ENCODE measurements at regions not wholly inside any gene's neighbourhood (a gene's known extent, or its start where the extent isn't known, plus 50 kb on each side); places are given as distances from the start of the nearest gene placed in this dataset.

DNA sequence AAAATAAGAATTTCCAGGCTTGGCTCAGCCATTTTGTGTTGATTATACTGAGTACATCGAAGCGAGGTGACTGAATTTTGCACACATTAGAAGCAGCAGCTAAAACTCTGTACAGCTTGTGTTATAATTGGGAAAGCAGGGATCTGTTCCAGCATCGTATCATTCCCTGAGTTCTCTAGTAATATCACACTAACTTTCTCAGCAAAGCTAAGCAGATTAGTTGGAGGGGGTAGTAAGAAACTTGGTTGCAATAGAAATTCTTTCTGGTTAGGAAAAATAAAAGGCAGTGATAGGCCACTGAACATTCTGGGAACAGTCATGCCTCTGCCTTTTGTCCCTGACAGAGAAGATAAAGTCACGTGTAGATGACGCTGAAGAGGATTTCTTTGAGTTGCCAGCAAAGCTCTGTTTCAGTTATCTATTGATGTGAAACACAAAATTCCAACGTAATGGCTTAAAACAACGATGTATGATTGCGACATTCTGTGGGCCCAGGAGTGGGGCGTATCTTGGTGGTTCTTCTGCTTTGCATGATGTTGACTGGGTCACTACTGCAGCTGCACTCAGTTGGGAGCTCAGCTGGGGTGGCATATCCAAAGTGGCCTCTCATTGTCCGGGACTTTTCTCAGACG is 202.1 kb upstream of the MEX3C start:
- DNase-seq (ENCODE audit: low spot score), result no peak

DNA sequence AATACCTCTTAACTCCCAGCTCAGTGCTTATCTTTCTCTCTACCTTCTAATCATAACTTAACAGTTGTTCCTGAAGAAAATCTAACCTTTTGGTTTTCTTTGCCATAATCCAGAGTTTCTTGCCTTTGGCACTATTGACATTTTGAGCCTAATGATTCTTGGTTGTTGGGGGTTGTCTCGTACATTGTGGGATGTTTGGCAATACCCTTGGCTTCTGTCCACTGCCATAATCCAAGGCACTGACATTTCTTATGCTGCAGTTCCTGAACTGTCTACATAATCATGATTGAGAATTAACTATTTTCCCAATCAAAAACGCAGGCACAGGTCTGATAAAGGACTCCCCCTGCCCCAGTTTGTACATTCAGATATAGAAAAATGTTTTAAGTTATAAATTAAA is 203.2 kb upstream of the MEX3C start:
- DNase-seq (ENCODE audit: low spot score), result no peak

DNA sequence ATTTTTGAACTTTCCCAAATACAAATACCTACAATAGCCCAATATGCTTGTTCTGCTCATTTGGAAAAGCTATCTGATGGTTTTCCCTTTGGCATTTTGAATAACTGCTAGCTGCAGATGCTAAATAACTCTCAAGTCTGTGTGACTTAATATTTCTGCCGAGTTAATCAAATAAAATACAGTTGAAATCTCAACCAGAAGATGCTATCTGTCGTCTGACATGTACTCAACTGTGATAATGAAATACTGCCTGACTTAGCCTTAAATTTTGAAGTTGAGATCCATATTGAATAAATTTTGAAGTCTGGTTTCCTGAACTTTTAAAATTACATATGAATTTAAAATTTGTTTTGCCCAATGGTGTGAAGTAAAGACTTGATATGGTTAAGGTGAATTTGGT is 204.4 kb upstream of the MEX3C start:
- DNase-seq (ENCODE audit: low spot score), result no peak

DNA sequence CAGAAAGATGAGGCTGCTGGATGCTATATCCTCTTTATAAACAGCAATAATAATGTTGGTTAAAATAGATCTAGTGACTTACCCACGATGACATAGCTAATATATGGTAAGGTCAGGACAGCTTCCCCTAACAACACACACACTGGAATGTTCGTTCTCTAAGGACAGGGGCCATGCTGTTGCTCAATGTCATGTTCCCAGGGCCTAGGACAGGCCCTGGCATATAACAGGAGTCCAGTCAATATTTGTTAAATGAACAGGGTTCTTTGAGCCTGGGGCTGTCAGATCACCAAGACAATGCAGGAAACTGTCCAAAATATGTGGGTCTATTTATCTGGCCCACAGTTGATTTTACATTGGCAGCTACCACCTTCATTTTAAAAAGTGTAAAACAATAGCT is 207.1 kb upstream of the MEX3C start:
- no peak for DNase-seq (ENCODE audit: low spot score)

DNA sequence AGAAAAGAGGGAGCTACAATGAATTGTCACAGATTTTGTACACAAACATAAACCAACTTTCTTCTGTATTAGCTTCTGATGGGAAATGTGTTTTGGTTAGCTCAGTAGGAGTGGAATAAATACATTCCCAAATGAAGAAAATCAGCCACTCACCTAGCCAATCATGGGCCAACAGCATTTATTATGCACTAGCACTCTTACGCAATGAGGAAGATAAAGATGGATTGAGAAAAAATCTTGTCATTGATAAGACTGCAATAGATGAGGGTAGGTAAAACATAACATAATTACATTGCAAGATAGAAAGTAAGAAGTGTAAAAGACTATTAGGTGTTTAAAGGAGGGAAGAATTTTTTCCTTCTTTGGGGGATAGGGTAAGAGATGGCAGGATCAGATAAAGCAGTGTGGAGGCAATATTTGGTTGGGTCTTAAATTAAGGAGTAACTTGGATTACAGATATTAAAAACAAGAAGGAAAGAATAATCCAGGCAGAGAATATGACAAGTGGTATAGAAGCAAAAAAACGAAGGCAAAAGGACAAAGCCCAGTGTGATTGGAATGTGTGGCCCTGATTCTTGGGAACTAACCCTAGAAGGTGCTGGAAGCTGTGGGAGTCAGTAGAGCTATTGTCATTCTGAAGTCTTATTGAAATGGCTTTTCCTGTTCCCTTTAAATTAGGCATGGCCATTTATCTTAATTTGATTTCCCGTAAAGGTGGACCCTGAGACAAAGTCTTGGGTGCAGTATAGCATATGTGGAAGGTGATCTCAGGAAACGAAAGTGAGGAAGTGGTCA is 208.4 kb upstream of the MEX3C start:
- no peak for DNase-seq (ENCODE audit: low spot score)

DNA sequence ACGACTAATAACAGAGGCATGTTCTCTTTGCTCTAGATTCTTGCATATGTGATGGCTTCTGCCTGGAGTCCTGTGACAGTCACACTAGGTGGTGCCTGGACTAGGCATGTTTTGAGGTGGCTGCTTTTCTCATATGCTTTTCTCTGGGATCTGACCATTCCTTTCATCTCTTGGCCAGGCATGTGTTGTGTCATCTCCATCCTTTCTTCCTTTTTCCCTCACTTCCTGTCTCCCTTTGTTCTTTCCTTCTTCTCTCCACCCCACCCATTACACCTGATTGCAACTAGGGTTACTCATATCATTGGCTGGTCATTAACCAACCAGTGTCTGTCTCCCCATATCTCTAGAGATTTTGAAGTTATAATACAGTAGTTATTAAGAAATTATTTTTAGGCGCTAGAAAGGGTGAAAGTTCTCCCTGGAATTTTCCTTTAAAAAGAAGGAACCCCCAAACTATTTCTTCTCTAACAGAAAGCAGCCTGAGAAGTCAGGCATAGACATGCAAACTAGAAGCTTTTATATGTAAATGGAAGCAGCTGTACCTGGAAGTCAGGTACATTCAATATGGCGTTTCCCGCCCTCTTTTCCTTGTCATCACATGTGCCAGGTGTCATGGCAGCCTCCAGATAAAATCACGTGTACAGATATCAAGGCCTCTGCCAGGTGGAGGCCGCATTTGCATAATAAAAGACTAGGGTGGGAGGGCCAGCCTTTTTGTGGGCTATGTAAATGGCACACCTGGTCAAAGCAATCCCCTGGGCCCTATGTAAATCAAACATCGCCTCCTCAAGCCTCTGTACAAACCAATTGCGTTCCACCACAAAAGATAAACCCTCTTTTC is 220.4 kb upstream of the MEX3C start:
- no peak for DNase-seq (ENCODE audit: low spot score)

DNA sequence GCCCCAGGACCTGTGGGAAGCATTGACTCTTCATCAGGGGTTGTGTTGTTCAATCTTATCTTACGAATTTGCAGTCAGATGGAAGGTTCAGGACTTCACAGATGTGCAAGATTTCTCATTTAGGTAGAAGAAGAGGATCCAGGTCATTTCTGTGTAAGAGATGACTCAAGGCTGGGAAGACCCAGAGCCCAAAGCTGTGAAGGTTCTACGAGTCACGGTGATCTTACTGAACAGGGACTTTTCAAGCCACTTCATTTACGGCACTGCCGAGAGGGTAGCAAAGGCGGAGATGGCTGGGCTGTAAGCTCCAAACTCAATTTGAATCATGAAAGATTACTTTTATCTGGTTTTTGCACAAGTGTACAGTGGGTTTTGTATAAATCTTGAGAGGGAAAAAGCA is 228.0 kb upstream of the MEX3C start:
- no peak for DNase-seq (ENCODE audit: low spot score)

DNA sequence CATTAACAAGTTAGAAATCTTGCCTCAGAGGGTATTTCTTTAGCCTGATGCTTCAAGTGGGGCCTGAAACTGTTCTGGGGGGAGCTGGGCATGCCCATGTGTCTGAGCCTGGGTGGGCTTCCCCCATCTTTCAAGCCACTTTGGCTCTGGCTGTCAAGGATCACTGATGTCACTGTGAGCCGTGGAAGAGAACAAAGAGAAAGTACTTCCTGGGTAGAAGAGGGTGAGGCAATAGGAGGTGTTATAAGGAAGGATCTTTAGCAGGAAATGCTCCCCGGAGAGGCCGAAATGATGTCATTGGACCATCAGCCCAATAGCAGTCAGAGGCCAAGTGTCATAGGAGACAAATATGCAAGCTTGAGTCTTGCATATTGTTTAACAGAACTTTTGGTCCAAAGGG is 228.4 kb upstream of the MEX3C start:
- no peak for DNase-seq (ENCODE audit: low spot score)

DNA sequence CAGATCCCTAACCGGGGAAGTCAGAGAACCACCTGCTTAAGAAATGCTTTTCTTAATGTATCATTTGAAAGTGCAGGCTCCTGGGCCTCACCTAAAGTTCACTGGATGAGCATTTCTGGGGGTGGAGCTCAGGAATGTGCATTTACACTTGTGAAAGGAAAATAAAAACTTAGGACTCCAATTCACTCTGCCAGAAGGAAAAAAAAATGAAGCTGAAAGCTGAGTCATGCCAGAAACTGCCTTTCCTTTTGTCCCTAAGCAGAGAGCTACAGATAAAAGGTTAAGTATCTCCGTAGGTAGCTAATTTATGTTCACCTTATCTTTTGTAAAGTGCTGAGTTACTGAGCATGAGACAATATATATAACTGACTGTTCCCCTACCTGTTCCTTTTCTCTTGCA is 229.5 kb upstream of the MEX3C start:
- DNase-seq (ENCODE audit: low spot score), result no peak

DNA sequence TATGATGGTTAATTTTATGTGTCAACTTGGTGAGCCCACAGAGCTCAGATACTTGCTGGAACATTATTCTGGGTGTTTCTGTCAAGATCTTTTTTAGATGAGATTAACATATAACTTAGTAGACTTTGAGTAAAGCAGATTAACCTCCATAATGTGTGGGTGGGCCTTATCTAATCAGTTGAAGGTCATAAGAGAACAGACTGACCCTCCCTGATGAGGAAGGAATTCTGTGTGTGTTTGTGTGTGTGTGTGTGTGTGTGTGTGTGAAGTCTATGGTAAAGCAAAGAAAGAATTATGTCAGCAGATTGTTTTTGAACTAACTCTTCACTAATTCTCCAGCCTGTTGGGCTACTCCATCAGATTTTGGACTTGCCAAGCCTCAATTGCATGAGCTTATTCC is 232.2 kb upstream of the MEX3C start:
- DNase-seq (ENCODE audit: low spot score), result no peak

DNA sequence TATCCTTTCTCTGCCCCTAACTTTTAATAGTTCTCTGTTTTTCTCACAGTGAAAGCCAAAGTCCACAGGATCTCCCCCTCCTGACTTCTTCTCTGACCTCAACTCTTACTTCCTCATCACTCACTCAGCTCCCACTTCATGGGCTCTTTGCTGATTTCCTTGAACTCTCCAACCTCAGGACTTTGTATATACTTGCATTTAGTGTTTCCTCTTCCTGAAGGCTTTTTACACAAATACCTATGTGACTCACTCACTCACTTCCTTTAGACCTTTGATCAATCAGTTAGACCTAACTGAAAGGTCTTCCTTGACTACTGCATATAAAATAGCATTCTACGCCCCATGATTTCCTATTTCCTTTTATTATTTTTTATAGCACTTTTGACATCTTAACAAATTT is 233.1 kb upstream of the MEX3C start:
- DNase-seq (ENCODE audit: low spot score), result peak; percentile 56

DNA sequence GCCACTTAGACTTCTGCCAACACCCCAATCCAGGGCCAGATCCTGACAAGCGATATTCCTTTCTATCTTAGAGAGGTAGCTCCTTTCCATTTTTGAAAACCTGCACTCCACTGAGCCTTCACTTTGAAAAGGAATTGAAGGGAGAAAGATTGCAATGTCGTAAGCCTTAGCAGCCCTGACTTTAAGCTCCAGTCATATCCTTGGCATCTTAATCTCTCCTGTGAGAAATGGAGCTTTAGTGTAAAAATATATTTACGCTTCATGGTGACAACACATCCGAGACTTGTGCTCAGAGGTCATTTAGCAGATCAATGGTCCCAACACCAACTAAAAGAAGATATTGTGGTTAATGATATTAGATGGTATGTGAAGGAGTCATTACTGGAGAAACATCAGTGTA is 235.8 kb upstream of the MEX3C start:
- DNase-seq (ENCODE audit: low spot score), result no peak

DNA sequence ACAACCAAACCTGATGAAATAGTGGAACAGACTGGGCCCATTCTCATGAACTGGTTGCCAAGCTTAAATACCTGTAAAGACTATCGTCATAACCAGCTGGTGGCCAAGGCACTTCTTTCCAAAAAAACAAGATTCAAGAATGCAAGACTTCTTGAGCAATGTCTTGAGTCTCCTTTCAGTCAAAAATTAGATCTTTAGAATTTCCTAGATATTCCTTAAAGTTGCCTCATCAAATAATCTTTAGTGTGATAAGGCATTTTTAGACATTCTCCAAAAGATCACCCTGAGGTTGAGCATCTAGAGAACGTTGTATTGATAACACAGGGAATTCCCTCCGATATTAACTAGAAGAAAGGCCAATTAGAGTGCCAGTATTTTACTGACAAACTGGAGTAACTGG is 236.4 kb upstream of the MEX3C start:
- DNase-seq (ENCODE audit: low spot score), result no peak

DNA sequence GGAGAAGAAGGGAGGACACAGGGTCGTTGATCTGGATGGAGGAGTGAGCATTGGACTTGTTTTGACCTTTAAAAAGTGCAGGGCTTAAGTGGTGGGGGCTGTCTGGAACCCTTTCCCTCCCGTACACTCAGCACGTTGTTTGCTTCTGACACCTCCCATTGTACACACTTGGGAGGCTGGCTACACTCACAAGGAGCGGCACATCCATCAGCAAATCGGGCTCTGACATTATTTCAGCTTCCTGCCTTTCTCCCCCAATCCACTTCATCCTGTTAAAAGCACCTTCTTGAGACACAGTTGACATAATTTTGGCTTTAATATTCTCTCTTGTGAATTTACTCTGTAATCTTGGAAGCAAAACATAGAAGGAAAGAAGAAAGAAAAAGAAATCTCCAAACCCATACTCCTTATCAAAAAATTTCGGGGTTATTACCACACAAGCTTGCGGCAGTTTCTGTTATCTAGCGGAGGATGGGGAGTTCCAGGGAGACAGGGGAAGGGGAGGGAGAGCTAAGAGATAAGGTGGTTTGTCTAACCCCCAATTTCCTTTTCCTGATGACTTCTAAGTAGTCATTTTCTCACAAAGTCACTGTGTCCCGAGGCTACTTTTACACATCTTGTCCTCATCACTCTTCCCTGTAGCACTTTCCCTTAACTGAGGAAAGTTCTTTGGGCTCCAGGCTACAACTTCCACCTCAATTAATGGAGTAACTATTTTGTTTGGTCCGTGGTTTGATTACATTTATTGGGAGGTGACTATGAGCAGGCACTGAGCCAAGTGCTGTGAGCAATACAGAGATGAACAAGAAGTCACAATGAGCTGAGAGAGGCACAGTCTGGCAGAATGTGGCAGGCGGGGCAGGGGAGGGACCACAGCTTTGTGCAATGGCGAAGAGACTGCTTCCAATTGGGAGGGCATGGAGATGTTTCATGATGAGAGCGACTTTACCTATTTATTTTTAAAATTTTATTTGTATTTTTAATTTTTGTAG is 240.1 kb upstream of the MEX3C start:
- no peak for DNase-seq (ENCODE audit: low spot score)

DNA sequence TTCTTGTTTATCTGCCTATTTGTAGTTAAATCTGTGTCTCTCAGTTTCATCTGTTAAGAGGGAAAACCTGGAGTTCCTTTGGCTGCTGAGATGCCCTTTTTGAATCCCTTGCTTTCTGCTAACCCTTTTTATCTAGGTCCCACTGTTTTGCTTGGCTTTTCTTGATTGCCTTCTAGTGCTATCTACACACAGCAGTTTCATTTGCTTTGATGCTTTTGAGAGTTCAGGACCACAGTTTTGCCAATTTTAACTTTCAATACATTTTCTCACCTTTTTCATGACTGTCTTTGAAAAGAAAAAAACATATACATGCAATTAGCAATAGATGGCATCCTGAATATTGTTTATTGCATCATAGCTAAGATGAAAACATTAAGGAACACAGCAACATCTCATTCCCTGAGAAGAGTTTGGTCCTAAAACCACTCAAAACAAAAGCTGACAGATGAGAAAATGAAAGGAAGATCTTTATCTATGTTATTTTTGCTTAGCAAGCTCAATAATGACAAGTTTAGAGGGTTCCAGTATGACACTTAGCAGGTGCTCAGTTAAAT is 241.4 kb upstream of the MEX3C start:
- no peak for DNase-seq (ENCODE audit: low spot score)

DNA sequence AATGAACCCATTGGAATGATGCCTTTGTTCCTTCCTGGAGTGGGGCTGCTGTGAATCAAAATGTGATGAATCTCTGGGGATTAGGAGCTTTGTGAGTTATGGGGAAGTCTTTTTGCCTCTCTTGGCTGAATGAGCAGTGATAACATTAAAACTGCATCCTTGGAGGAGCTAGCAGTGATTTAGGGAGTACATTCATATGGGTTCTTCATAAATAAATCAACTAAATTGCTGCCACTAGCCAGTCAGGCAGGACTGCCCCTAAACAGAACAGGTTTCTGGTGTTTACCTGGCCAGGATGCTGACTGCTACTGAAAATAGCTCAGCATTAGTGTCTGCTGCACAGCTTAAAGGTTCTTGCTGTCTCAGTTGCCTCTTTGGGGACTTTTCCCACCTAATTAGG is 244.5 kb upstream of the MEX3C start:
- no peak for DNase-seq (ENCODE audit: low spot score)

DNA sequence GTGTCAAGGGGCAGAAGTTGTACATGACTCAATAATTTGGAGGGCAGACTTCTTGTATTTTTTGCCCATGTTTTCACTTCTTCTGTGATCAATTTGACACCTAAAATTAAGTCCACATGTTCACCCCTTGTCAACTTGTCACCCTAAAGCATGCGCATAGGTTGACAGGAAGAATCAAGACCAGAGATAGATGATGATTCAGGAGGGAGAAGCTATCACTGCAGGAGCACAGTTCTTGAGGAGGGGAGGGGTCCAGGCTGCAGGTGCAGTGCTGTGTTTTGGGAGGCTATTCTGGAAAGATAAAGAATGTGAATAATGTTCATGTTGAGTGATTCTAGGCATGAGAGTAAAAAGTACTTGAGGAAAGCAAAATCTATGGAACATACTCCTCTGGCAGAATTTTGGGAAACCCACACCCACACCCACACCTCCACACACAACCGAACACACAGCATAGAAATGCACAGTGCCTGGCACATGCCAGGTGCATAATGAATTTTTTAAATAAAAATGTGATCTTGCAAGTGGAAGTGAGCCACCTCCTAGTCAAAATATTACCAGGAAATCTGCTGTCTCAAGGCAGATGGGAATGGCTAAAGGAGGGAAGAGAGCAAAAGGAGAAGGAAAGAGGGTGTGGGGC is 249.2 kb upstream of the MEX3C start:
- DNase-seq (ENCODE audit: low spot score), result no peak

DNA sequence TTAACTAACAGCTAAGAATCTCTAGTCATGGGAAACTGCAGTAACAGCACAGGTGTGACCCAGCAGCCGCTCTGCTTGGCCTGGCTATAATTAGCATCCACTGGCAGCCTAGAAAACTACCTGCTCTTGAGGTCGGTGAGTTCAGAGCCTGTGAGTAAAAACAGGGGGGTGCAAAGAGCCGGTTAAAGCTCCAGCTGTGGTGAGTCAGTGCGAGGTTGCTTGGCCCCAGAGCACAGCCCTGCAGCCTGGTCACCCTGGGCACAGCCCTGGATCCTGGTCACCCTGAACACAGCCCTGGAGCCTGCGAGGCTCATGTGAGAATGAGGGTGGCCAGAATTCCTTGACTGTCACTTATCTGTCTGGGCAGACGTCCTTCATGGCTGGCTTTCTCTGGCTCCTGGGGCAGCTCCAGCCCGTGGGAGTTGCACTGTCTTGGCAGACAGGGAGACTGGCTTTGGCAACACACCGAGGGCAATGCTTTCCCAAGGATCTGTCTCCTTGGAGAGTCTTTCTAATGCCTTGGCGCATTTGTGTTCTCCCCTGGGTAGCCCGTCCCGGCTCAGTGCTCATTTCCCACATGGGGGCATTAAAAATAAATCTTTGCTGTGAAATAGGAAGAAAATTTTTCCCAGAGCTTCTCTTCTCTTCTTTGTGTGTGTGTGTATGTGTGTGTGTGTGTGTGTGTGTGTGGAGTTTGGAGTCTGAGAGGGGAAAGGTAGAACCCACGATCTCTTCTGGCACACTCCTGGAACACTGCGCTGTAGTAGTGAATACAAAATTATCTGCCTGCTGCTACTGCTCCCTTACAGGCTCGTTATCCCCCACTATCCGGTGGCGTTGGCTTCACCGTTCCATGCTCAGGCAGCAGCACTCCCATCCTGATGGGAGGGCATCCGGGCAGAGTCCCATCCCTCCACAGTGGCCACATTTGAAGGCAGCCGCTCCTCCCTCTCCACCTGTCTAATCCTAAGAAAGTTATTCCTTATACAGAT is 250.2 kb upstream of the MEX3C start:
- no peak for DNase-seq (ENCODE audit: low spot score)

DNA sequence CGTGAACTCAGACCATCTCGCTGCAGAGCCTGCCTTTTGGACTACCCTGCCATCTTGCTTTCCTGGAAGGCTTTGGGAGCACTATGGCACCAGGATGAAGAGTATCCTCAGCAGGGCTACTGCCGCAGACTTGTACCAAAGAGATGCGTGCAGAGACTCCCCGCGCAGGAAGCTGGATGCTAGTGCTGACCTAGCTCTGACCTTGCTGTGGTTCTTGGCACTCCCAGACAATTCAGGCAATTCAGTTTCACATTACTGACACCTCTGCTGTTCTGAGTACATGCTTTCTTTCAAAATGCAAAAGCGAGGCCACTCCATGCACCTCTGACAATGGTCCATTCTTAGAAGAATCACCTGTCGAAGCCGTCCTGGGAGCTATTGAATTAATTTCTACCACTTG is 251.5 kb upstream of the MEX3C start:
- DNase-seq (ENCODE audit: low spot score), result no peak

DNA sequence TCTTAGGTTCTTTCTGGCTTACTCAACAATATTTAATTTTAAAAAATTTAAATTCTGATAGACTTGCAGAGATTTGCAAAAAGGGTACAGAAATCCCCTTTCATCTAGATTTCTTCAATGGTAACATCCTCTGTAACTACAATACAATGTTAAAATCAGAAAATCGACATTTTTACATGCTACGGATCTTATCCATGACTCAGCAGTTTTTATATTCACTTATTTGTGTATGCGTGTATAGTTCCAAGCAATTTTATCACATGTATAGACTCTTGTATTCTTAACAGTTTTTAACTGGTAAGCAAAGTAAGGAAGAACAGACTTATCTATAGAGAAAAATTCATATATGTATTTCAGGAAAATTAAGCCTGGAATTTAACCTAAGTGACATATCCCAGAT is 256.1 kb upstream of the MEX3C start:
- no peak for DNase-seq (ENCODE audit: low spot score)
